Keratinocyte (primary cell): ENCODE measurements at regions not wholly inside any gene's neighbourhood (a gene's known extent, or its start where the extent isn't known, plus 50 kb on each side); places are given as distances from the start of the nearest gene placed in this dataset.

ENCODE experiments used
- DNase-seq: peaks from one replicate; pipeline ENCODE4 v3.0.0-alpha.2; 2011; ENCODE audit warnings: low read depth, missing footprints, low spot score
- FAIRE-seq: peaks from 2 replicates; lab custom pipeline; 2011; peaks lifted over from hg19 to GRCh38; lab: Jason Lieb, UNC
- H2AFZ ChIP-seq: 2 replicates; pipeline ENCODE4 v1.6.0; 2012; ENCODE audit warnings: low read length, control low read depth, inconsistent platforms; ENCODE audit not compliant: control insufficient read depth
- H3K27ac ChIP-seq: 2 replicates; pipeline ENCODE4 v1.5.1; 2011; ENCODE audit warnings: low read length; ENCODE audit not compliant: control insufficient read depth, insufficient read depth
- H3K27me3 ChIP-seq: 3 replicates; pipeline ENCODE4 v1.6.0; 2011; ENCODE audit warnings: low read length; ENCODE audit not compliant: control insufficient read depth, insufficient read depth; ENCODE audit errors: extremely low read depth
- H3K36me3 ChIP-seq, 2 experiments: 2 replicates in 1 of 2; 3 replicates in 1 of 2; pipeline ENCODE4 v1.5.1; 2011; ENCODE audit warnings: low read length in 2 of 2, mild to moderate bottlenecking in 1 of 2; ENCODE audit not compliant: control insufficient read depth in 2 of 2, insufficient read depth in 2 of 2; ENCODE audit errors: extremely low read depth in 1 of 2
- H3K4me1 ChIP-seq: 3 replicates; pipeline ENCODE4 v1.5.1; 2011; ENCODE audit warnings: low read length; ENCODE audit not compliant: control insufficient read depth, insufficient read depth; ENCODE audit errors: extremely low read depth
- H3K4me2 ChIP-seq: 3 replicates; pipeline ENCODE4 v1.6.0; 2011; ENCODE audit warnings: low read depth, low read length; ENCODE audit not compliant: control insufficient read depth, insufficient read depth; ENCODE audit errors: extremely low read depth
- H3K4me3 ChIP-seq, 3 experiments: fragments of 200-600 bp in 1 of 3; sonication (generic) in 1 of 3; 2 replicates in 2 of 3; 3 replicates in 1 of 3; pipeline ENCODE4 v1.5.1; 2011 to 2016; ENCODE audit warnings: low read length in 3 of 3, mild to moderate bottlenecking in 3 of 3, control low read depth in 2 of 3, inconsistent platforms in 1 of 3, low read depth in 1 of 3, mixed read lengths in 1 of 3, mixed run types in 1 of 3, moderate library complexity in 1 of 3; ENCODE audit not compliant: control insufficient read depth in 2 of 3, insufficient read depth in 2 of 3; ENCODE audit errors: extremely low read depth in 1 of 3
- H3K79me2 ChIP-seq: 2 replicates; pipeline ENCODE4 v1.6.0; 2012; ENCODE audit warnings: low read length; ENCODE audit not compliant: control insufficient read depth, insufficient read depth
- H3K9ac ChIP-seq: 3 replicates; pipeline ENCODE4 v1.6.0; 2011; ENCODE audit warnings: low read length; ENCODE audit not compliant: control insufficient read depth, insufficient read depth; ENCODE audit errors: extremely low read depth
- H3K9me1 ChIP-seq: 3 replicates; pipeline ENCODE4 v1.6.0; 2011; ENCODE audit warnings: low read length; ENCODE audit not compliant: control insufficient read depth, insufficient read depth; ENCODE audit errors: extremely low read depth
- H3K9me3 ChIP-seq: 2 replicates; pipeline ENCODE4 v1.5.1; 2012; ENCODE audit warnings: low read depth, low read length; ENCODE audit not compliant: control insufficient read depth
- H4K20me1 ChIP-seq: 3 replicates; pipeline ENCODE4 v1.6.0; 2011; ENCODE audit warnings: low read length; ENCODE audit not compliant: control insufficient read depth, insufficient read depth; ENCODE audit errors: extremely low read depth
- EZH2 ChIP-seq: IDR thresholded peaks from one replicate; pipeline ENCODE4 v1.6.1; 2012; ENCODE audit warnings: inconsistent platforms, mild to moderate bottlenecking, low read length, moderate library complexity
- dilution Hi-C: fragments of 300-500 bp; cut with MboI; formaldehyde crosslinking; loops from one replicate; pipeline ENCODE4 v1.7.0; 2020; ENCODE audit warnings: low sequenced_read_pairs; ENCODE audit not compliant: extremely low pct_ligation_motif_present
- TF ChIP-seq, protein P1 (sequence below), 3 experiments: IDR thresholded peaks in 1 of 3; conservative IDR thresholded peaks in 1 of 3; optimal IDR thresholded peaks in 1 of 3; 2 replicates in 2 of 3; 3 replicates in 1 of 3; pipeline versions ENCODE3 to v1.5.1; 2011; ENCODE audit warnings: low read length in 3 of 3, mild to moderate bottlenecking in 3 of 3, moderate library complexity in 2 of 3, control low read depth in 1 of 3, inconsistent platforms in 1 of 3; ENCODE audit not compliant: insufficient read depth in 2 of 3; ENCODE audit errors: extremely low read depth in 1 of 3

DNA sequence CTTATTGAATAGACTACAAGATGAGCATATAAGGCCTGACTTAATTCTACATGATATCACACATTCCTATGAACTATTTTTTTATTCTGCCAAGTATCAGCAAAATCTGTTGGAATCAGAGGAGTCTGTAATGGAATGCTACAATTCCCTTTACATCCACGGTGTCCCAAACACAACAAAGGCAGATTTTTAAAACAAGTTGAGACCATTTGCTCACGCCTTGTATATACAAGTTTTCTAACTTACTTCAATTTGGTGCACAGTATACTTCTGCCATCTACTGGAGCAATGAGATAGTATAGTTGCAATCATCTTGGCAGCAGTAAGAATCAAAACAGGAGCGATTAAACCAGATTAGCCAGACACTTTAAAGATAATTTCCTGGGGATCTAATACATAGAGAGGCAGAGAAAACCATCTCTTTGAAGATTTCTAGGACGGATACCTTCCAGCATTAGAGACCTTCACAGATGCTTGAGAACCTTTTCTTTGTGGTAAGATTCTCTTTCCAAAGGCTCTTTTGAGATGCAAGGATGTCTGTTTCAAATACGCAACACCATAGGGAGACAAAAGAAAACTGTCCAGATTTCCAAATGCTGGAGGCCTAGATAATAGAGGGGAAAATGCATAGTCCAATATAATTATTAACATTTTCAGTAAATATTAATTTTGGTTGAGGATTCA, 302.0 kb upstream of the MIR17HG start:
- Histone ChIP-seq H3K4me2 (no peak overlapping the region), H3K4me1 (no peaks in the 10 kb centered on the region), H4K20me1 (no peaks in the 10 kb centered on the region), H3K9me3 (no peaks in the 10 kb centered on the region), H2AFZ (no peak overlapping the region), H3K27me3 (no peaks in the 10 kb centered on the region), H3K9me1 (no peaks in the 10 kb centered on the region), H3K27ac (no peak overlapping the region), H3K36me3 (no peaks in the 10 kb centered on the region), H3K9ac (no peak overlapping the region), H3K79me2 (no peaks in the 10 kb centered on the region), H3K4me3 (no peak overlapping the region)
- TF ChIP-seq, protein P1, sequence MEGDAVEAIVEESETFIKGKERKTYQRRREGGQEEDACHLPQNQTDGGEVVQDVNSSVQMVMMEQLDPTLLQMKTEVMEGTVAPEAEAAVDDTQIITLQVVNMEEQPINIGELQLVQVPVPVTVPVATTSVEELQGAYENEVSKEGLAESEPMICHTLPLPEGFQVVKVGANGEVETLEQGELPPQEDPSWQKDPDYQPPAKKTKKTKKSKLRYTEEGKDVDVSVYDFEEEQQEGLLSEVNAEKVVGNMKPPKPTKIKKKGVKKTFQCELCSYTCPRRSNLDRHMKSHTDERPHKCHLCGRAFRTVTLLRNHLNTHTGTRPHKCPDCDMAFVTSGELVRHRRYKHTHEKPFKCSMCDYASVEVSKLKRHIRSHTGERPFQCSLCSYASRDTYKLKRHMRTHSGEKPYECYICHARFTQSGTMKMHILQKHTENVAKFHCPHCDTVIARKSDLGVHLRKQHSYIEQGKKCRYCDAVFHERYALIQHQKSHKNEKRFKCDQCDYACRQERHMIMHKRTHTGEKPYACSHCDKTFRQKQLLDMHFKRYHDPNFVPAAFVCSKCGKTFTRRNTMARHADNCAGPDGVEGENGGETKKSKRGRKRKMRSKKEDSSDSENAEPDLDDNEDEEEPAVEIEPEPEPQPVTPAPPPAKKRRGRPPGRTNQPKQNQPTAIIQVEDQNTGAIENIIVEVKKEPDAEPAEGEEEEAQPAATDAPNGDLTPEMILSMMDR (optimal IDR thresholded peaks at IDR 0.05 in 1 of 3, IDR thresholded peaks at IDR 0.05 in 1 of 3, conservative IDR thresholded peaks at IDR 0.05 in 1 of 3; ENCODE audit: extremely low read depth in 1 of 3, insufficient read depth in 2 of 3, low read length in 3 of 3): peak in 1 of 3 experiments; percentile 20
- TF ChIP-seq EZH2: no peak
- dilution Hi-C loops: no loop called here
- FAIRE-seq (no peak), DNase-seq (no peak)

DNA sequence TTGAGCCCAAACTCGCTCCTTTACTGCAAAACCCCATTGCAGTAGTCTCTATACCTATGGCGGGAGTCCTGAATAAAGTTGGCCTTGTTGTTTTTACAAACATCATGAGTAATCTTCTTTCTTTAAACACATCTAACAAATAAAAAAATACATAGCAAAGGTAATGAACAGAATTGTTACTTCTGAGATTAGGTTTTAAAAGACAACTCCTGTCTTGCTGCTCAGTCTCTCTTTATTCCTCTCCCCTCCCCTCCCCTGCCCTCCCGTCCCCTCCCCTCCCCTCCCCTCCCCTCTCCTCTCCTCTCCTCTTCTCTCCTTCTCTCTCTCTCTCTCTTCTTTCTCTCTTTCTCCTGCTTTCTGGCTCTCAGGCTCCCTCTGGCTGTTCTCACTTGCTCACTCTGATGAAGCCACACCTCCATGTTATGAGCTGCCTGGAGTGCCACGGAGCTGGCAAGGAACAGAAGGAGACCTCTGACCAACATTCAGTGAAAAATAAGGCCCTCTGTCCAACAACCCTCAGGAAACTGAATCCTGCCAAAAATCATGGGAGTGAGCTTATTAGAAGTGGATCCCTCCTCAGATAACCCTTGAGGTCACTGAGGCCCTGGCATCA, 300.7 kb upstream of the MIR17HG start:
- no peaks in the 10 kb centered on the region for H4K20me1 ChIP-seq
- no peaks in the 10 kb centered on the region for H3K9me3 ChIP-seq
- no peaks in the 10 kb centered on the region for H3K36me3 ChIP-seq
- no peak overlapping the region for H3K27ac ChIP-seq
- TF ChIP-seq, protein P1 (optimal IDR thresholded peaks at IDR 0.05 in 1 of 3, IDR thresholded peaks at IDR 0.05 in 1 of 3, conservative IDR thresholded peaks at IDR 0.05 in 1 of 3; ENCODE audit: extremely low read depth in 1 of 3, insufficient read depth in 2 of 3, low read length in 3 of 3): no peak
- no peak for TF ChIP-seq EZH2
- FAIRE-seq (no peak), DNase-seq (no peak)
- H3K4me1 ChIP-seq: no peaks in the 10 kb centered on the region
- H3K27me3 ChIP-seq: no peaks in the 10 kb centered on the region
- no peak overlapping the region for H3K9ac ChIP-seq
- no peak overlapping the region for H3K4me2 ChIP-seq
- dilution Hi-C loops: no loop called here
- H3K79me2 ChIP-seq: no peaks in the 10 kb centered on the region
- no peak overlapping the region for H3K4me3 ChIP-seq
- no peaks in the 10 kb centered on the region for H3K9me1 ChIP-seq
- no peak overlapping the region for H2AFZ ChIP-seq
